SK-N-SH (cell line): ENCODE measurements at regions not wholly inside any gene's neighbourhood (a gene's known extent, or its start where the extent isn't known, plus 50 kb on each side); places are given as distances from the start of the nearest gene placed in this dataset.
A peak's percentile ranks its signal among the peaks of the same experiment; 100 is the strongest.

Source experiments
- CTCF ChIA-PET: fragments of 300-600, 350-600 bp; formaldehyde crosslinking; extraction: SDS; loops from one replicate; lab custom pipeline; 2021; lab: Yijun Ruan, JAX
- POLR2A ChIA-PET: fragments of 350-600 bp; sonication (Branson Sonifier 250); formaldehyde crosslinking; extraction: SDS; loops from one replicate; lab custom pipeline; 2020; ENCODE audit warnings: antibody characterized with exemption, inconsistent platforms; lab: Yijun Ruan, JAX
- DNase-seq: peaks from one replicate; pipeline ENCODE4 v3.0.0; 2012
- H2AFZ ChIP-seq: fragments of 200-600 bp; sonication (generic); 2 replicates; pipeline ENCODE4 v1.8.1; 2016; ENCODE audit warnings: antibody characterized with exemption, mild to moderate bottlenecking, low read depth
- H3F3A ChIP-seq: fragments of 200-600 bp; sonication (generic); replicated peaks from 2 replicates; pipeline ENCODE3; 2016; ENCODE audit warnings: antibody characterized with exemption, mild to moderate bottlenecking; ENCODE audit not compliant: insufficient read depth
- H3K27ac ChIP-seq, 2 experiments: fragments of 200-500 bp in 1 of 2; fragments of 200-600 bp in 1 of 2; sonication (Bioruptor generic) in 1 of 2; sonication (generic), shearing (Covaris generic) in 1 of 2; 2 replicates each; pipeline versions ENCODE4 v1.5.1 to v1.6.1; 2014 to 2016; ENCODE audit warnings: low read depth in 2 of 2, inconsistent platforms in 1 of 2, low read length in 1 of 2, mild to moderate bottlenecking in 1 of 2, mixed read lengths in 1 of 2
- H3K27me3 ChIP-seq: fragments of 200-600 bp; sonication (generic), shearing (Covaris generic); 2 replicates; pipeline ENCODE4 v1.6.1; 2016; ENCODE audit warnings: mixed run types; ENCODE audit not compliant: insufficient read depth
- H3K36me3 ChIP-seq, 2 experiments: fragments of 200-500 bp in 1 of 2; fragments of 200-600 bp in 1 of 2; sonication (Bioruptor generic) in 1 of 2; sonication (generic) in 1 of 2; replicated peaks in 1 of 2; 2 replicates each; pipeline versions ENCODE3 to v1.5.1; 2014 to 2016; ENCODE audit warnings: low read length in 1 of 2, mild to moderate bottlenecking in 1 of 2; ENCODE audit not compliant: insufficient read depth in 2 of 2, control insufficient read depth in 1 of 2
- H3K4me1 ChIP-seq, 2 experiments: fragments of 200-500 bp in 1 of 2; fragments of 200-600 bp in 1 of 2; sonication (Bioruptor generic) in 1 of 2; sonication (generic), shearing (Covaris generic) in 1 of 2; 2 replicates each; pipeline versions ENCODE4 v1.5.1 to v1.6.1; 2014 to 2016; ENCODE audit warnings: low read depth in 1 of 2, low read length in 1 of 2, mixed run types in 1 of 2; ENCODE audit not compliant: insufficient read depth in 2 of 2, control insufficient read depth in 1 of 2
- H3K4me2 ChIP-seq: fragments of 200-600 bp; sonication (generic), shearing (Covaris generic); 2 replicates; pipeline ENCODE4 v1.6.1; 2017; ENCODE audit warnings: mixed run types
- H3K4me3 ChIP-seq, 2 experiments: fragments of 200-500 bp in 1 of 2; fragments of 200-600 bp in 1 of 2; sonication (Bioruptor generic) in 1 of 2; sonication (generic), shearing (Covaris generic) in 1 of 2; 2 replicates each; pipeline versions ENCODE4 v1.5.1 to v1.8.1; 2014 to 2016; ENCODE audit warnings: low read depth in 2 of 2, inconsistent platforms in 1 of 2, low read length in 1 of 2, mild to moderate bottlenecking in 1 of 2, mixed read lengths in 1 of 2, moderate library complexity in 1 of 2
- H3K79me2 ChIP-seq: fragments of 200-600 bp; sonication (generic); 2 replicates; pipeline ENCODE4 v1.8.1; 2017; ENCODE audit warnings: mild to moderate bottlenecking; ENCODE audit not compliant: insufficient read depth
- H3K9ac ChIP-seq: fragments of 200-600 bp; sonication (generic); 2 replicates; pipeline ENCODE4 v1.6.1; 2017; ENCODE audit warnings: mixed run types
- H3K9me2 ChIP-seq: fragments of 200-600 bp; sonication (generic); 2 replicates; pipeline ENCODE4 v1.6.1; 2017; ENCODE audit warnings: mixed run types
- H3K9me3 ChIP-seq: fragments of 200-600 bp; sonication (generic); 2 replicates; pipeline ENCODE4 v1.6.1; 2017; ENCODE audit warnings: mixed run types, mild to moderate bottlenecking, moderate library complexity
- H4K20me1 ChIP-seq: fragments of 200-600 bp; sonication (generic); 2 replicates; pipeline ENCODE4 v1.6.1; 2017; ENCODE audit warnings: mild to moderate bottlenecking, mixed run types; ENCODE audit not compliant: insufficient read depth
- CHD2 ChIP-seq: fragments of 150-350 bp; IDR thresholded peaks from 2 replicates; pipeline ENCODE4 v1.6.1; 2018; ENCODE audit warnings: low read length; ENCODE audit not compliant: partially characterized antibody
- CTCF ChIP-seq: fragments of 200-600 bp; sonication (generic); IDR thresholded peaks from 2 replicates; pipeline ENCODE4 v1.6.1; 2017; ENCODE audit warnings: antibody characterized with exemption, mild to moderate bottlenecking, moderate library complexity
- ELF1 ChIP-seq: IDR thresholded peaks from 2 replicates; pipeline ENCODE4 v1.4.0; 2012
- EZH2phosphoT487 ChIP-seq: fragments of 200-600 bp; sonication (generic); IDR thresholded peaks from 2 replicates; pipeline ENCODE4 v1.6.1; 2017; ENCODE audit warnings: low read depth, mixed run types, mild to moderate bottlenecking, antibody characterized with exemption, moderate library complexity, borderline replicate concordance
- FOSL2 ChIP-seq: IDR thresholded peaks from 2 replicates; pipeline ENCODE4 v1.4.0; 2012; ENCODE audit warnings: low read depth, mild to moderate bottlenecking, moderate library complexity, borderline replicate concordance
- FOXJ3 ChIP-seq: sonication (generic); formaldehyde crosslinking; IDR thresholded peaks from 2 replicates; pipeline ENCODE4 v1.5.1; 2020; ENCODE audit warnings: mild to moderate bottlenecking, missing genetic modification reagents
- FOXM1 ChIP-seq: IDR thresholded peaks from 2 replicates; pipeline ENCODE4 v1.4.0; 2012; ENCODE audit warnings: low read depth, mild to moderate bottlenecking
- GATA2 ChIP-seq: sonication (generic); formaldehyde crosslinking; IDR thresholded peaks from 2 replicates; pipeline ENCODE4 v1.5.0; 2020; ENCODE audit warnings: mild to moderate bottlenecking, missing genetic modification reagents
- IRF3 ChIP-seq: fragments of 150-350 bp; IDR thresholded peaks from 2 replicates; pipeline ENCODE4 v1.6.1; 2016; ENCODE audit warnings: mild to moderate bottlenecking, low read depth, low read length
- JUND ChIP-seq: IDR thresholded peaks from 2 replicates; pipeline ENCODE4 v1.4.0; 2012
- POLR2AphosphoS5 ChIP-seq: IDR thresholded peaks from 2 replicates; pipeline ENCODE4 v1.6.1; 2012; ENCODE audit warnings: low read depth, low read length
- RFX5 ChIP-seq: IDR thresholded peaks from 2 replicates; pipeline ENCODE4 v1.6.1; 2012; ENCODE audit warnings: mild to moderate bottlenecking, improper control_type of control experiment, low read length
- TAF1 ChIP-seq: IDR thresholded peaks from 2 replicates; pipeline ENCODE4 v1.6.1; 2012; ENCODE audit warnings: low read depth, mild to moderate bottlenecking, low read length, moderate library complexity, borderline replicate concordance
- TCF12 ChIP-seq: IDR thresholded peaks from 2 replicates; pipeline ENCODE4 v1.4.0; 2012
- TEAD4 ChIP-seq: IDR thresholded peaks from 2 replicates; pipeline ENCODE4 v1.4.0; 2012; ENCODE audit warnings: mild to moderate bottlenecking, borderline replicate concordance; ENCODE audit not compliant: insufficient read depth
- USF1 ChIP-seq: IDR thresholded peaks from 2 replicates; pipeline ENCODE4 v1.4.0; 2012; ENCODE audit warnings: low read depth, borderline replicate concordance
- USF2 ChIP-seq: fragments of 150-350 bp; IDR thresholded peaks from 2 replicates; pipeline ENCODE4 v1.6.1; 2017; ENCODE audit warnings: antibody characterized with exemption, low read length, low read depth, borderline replicate concordance
- ZBTB33 ChIP-seq: IDR thresholded peaks from 2 replicates; pipeline ENCODE4 v1.4.0; 2012; ENCODE audit warnings: low read depth, borderline replicate concordance
- WGBS: methylation state at CpG from one replicate; pipeline ENCODE4 v1.1.6; 2017; ENCODE audit warnings: low lambda C conversion rate; 5-methylcytosine and 5-hydroxymethylcytosine counted together

GRCh38 chr6:56838016-56838555 lies 116.8 kb upstream of the BEND6 start:
- POLR2A ChIA-PET: no interaction called here
- no peaks in the 10 kb centered on the region for H3K36me3 ChIP-seq
- no peak overlapping the region; a peak in 1 of 4 replicates for H3K27ac ChIP-seq
- DNase-seq: no peak
- H3K4me2 ChIP-seq: no peak overlapping the region
- H3K4me3 ChIP-seq: no peak overlapping the region
- no peak overlapping the region for H2AFZ ChIP-seq
- H3K79me2 ChIP-seq: peaks cover 100% of the 10 kb centered on the region
- no peaks in the 10 kb centered on the region for H3K27me3 ChIP-seq
- CTCF ChIA-PET: interaction anchor here (1.4 to 3.8 kb wide), 2 partner anchors 13 kb away, joined by 4 to 16 read pairs; no protein-coding TSS in a partner anchor
- no peaks in the 10 kb centered on the region for H3K9me3 ChIP-seq
- peaks cover 24% of the 10 kb centered on the region for H3F3A ChIP-seq
- H4K20me1 ChIP-seq: peaks cover 83% of the 10 kb centered on the region
- H3K9me2 ChIP-seq: no peaks in the 10 kb centered on the region
- peaks cover 17 to 23% of the 10 kb centered on the region in 2 experiments; a peak in 3 of 4 replicates for H3K4me1 ChIP-seq
- H3K9ac ChIP-seq: no peak overlapping the region
- WGBS: 61% methylated on average over 2 of the region's 2 CpGs
- TF ChIP-seq GATA2: no peak
- TF ChIP-seq JUND: no peak
- TF ChIP-seq TEAD4: no peak
- TF ChIP-seq IRF3: no peak
- TF ChIP-seq USF1: 0 out of 2 replicates have a peak, but pooled peaks have one; percentile 21

GRCh38 chr6:56837322-56837894 lies 117.5 kb upstream of the BEND6 start:
- Histone ChIP-seq H3K4me1 (peaks cover 17 to 23% of the 10 kb centered on the region in 2 experiments; a peak in 3 of 4 replicates), H3K4me3 (no peak overlapping the region), H3K27me3 (no peaks in the 10 kb centered on the region), H3K9me3 (no peaks in the 10 kb centered on the region), H3K4me2 (no peak overlapping the region), H3K9me2 (no peaks in the 10 kb centered on the region), H4K20me1 (peaks cover 89% of the 10 kb centered on the region), H3F3A (peaks cover 24% of the 10 kb centered on the region), H3K9ac (no peak overlapping the region), H3K27ac (no peak overlapping the region), H3K36me3 (no peaks in the 10 kb centered on the region), H2AFZ (no peak overlapping the region), H3K79me2 (peaks cover 100% of the 10 kb centered on the region)
- ChIA-PET POLR2A (no interaction called here), CTCF (interaction anchor here (1.4 kb wide), 1 partner anchor 14 kb away, joined by 4 read pairs; no protein-coding TSS in a partner anchor)
- no peak for DNase-seq
- 97% methylated on average over 6 of the region's 6 CpGs for WGBS
- TF ChIP-seq POLR2AphosphoS5 (no peak), GATA2 (no peak), EZH2phosphoT487 (no peak), RFX5 (no peak), FOXJ3 (CRISPR knock-in tag) (no peak), IRF3 (no peak), TCF12 (no peak), USF2 (no peak), FOSL2 (no peak), ZBTB33 (no peak), ELF1 (no peak), FOXM1 (no peak), TAF1 (no peak), JUND (no peak), CHD2 (no peak), CTCF (no peak)
